GM12873 (cell line): ENCODE measurements at regions not wholly inside any gene's neighbourhood (a gene's known extent, or its start where the extent isn't known, plus 50 kb on each side); places are given as distances from the start of the nearest gene placed in this dataset.

Experiments used
- CTCF ChIP-seq: IDR thresholded peaks from 2 replicates; pipeline ENCODE4 v1.5.1; 2012; ENCODE audit warnings: low read depth, mild to moderate bottlenecking, moderate library complexity, low read length, control low read depth; ENCODE audit not compliant: insufficient read depth; ENCODE audit errors: missing control alignments

GRCh38 chr6:165010556-165011535 is 298.6 kb downstream of the C6orf118 start:
- TF ChIP-seq CTCF: no peak

DNA sequence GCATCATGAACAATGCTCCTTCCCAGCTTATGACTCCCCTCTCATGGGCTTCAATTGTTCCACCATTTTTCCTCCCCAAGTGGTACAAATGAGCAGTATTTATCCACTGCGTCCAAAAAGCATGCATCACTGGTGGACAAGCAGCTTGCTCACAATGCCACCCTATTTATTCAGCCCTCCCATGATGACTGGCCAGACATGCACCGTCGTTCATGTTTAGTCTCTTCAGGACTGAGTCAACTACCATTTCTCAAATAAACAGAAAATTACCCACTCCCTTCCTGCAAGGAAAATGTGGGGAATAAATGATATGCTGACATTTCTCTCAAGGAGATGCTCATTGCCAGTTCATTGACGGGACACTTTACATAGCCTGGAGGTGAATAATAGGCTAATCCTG is 300.4 kb downstream of the C6orf118 start:
- TF ChIP-seq CTCF: no peak

DNA sequence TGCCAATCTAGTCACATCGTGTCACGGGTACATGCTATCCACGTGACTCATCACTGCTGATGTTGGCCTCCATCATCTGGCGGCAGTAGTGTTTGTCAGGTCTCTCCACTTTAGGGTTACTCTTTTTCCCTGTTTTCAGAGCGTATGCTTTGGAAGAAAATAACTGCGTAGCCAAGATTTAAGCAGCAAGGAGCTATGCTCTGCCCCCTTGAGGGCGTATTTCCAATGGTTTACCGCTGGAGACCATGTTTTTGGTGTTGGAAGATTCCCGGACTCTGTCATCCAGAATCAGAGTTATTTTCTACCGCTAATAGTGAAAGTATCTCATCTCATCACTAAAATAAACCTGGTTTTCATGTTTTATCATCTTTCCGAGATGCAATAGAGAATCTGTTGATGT is 306.5 kb downstream of the C6orf118 start:
- no peak for TF ChIP-seq CTCF

GRCh38 chr6:165002358-165002757 is 307.0 kb downstream of the C6orf118 start:
- TF ChIP-seq CTCF: no peak

DNA sequence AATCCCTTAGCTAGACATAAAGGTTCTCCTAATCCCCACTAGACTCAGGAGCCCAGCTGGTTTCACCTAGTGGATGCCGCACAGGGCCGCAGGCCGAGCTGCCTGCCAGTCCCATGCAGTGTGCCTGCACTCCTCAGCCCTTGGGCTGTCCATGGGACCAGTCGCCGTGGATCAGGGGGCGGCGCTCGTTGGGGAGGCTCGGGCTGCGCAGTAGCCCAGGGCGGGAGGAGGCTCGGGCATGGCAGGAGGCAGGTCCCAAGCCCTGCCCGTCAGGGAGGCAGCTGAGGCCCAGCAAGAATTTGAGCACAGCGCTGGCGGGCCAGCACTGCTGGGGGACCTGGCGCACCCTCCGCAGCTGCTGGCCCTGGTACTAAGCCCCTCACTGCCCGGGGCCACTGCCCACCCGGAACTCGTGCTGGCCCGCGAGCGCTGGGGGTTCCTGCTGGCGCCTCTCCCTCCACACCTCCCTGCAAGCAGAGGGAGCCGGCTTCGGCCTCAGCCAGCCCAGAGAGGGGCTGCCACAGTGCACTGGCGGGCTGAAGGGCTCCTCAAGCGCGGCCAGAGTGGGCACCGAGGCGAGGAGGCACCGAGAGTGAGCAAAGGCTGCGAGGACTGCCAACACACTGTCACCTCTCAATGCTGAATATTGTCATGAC is 307.8 kb downstream of the C6orf118 start:
- no peak for TF ChIP-seq CTCF

DNA sequence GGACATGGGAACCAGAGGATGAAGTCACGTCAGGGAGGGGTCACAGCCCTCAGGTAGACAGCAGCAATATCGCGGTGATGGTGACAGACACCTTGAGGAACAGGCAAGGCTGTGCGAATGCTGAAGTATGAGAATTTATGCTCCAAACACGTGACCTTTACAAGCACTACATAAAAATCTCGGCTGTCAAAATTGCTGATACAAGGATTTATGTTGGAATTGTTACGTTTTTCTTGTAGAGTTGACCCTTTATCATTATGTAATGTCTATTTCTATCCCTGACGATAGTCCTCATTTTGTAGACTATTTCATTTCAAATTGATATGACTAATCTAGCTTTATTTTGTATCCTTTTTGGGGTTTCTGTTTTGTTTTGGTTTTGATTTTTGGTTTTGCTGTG is 311.1 kb downstream of the C6orf118 start:
- no peak for TF ChIP-seq CTCF

GRCh38 chr6:164996838-164997237 is 312.6 kb downstream of the C6orf118 start:
- TF ChIP-seq CTCF: no peak
